A549 (cell line): ENCODE measurements at regions not wholly inside any gene's neighbourhood (a gene's known extent, or its start where the extent isn't known, plus 50 kb on each side); places are given as distances from the start of the nearest gene placed in this dataset.

Source experiments
- ATAC-seq, 2 experiments: fragments of 200-7000 bp in 1 of 2; fragments of >200 bp in 1 of 2; cut with Nextera tagmentation in 1 of 2; cut with Tn5 transposase in 1 of 2; 3 replicates each; pipeline versions ENCODE4 v1.8.0 to v1.9.1; 2018 to 2020; ENCODE audit warnings: mild to moderate bottlenecking in 1 of 2, moderate library complexity in 1 of 2
- CTCF ChIA-PET: fragments of 300-600 bp; sonication (Branson Sonifier 250); formaldehyde crosslinking; extraction: SDS; loops from one replicate; lab custom pipeline; 2021; ENCODE audit warnings: antibody characterized with exemption, inconsistent platforms; lab: Yijun Ruan, JAX
- POLR2A ChIA-PET: fragments of 350-600 bp; formaldehyde crosslinking; extraction: SDS; loops from one replicate; lab custom pipeline; 2021; ENCODE audit warnings: antibody characterized with exemption, inconsistent platforms; lab: Yijun Ruan, JAX
- DNase-seq, 2 experiments: peaks; one replicate each; pipeline versions ENCODE4 v3.0.0 to v3.0.0-alpha.2; 2011 to 2016; ENCODE audit warnings: low read depth in 1 of 2, low spot score in 1 of 2
- FAIRE-seq: peaks from 2 replicates; lab custom pipeline; 2011; peaks lifted over from hg19 to GRCh38; lab: Jason Lieb, UNC
- H3K27ac ChIP-seq, 2 experiments: fragments of >200 bp; sonication (Bioruptor Twin); formaldehyde crosslinking; 3 replicates each; pipeline ENCODE4 v1.5.1; 2016 to 2017
- H3K4me1 ChIP-seq: fragments of >200 bp; sonication (Bioruptor Twin); formaldehyde crosslinking; 3 replicates; pipeline ENCODE4 v1.6.1; 2016
- H3K4me2 ChIP-seq: fragments of >200 bp; sonication (Bioruptor Twin); formaldehyde crosslinking; 3 replicates; pipeline ENCODE4 v1.6.1; 2016
- H3K4me3 ChIP-seq: fragments of >200 bp; sonication (Bioruptor Twin); formaldehyde crosslinking; 3 replicates; pipeline ENCODE4 v1.5.1; 2016
- H3K9me3 ChIP-seq: fragments of >200 bp; sonication (Bioruptor Twin); formaldehyde crosslinking; 3 replicates; pipeline ENCODE4 v1.6.1; 2016
- CBX2 ChIP-seq: fragments of 200-600 bp; sonication (generic); IDR thresholded peaks from 2 replicates; pipeline ENCODE4 v1.6.1; 2016; ENCODE audit warnings: low read depth, mild to moderate bottlenecking, borderline replicate concordance
- CBX8 ChIP-seq: fragments of 200-600 bp; sonication (generic); IDR thresholded peaks from 2 replicates; pipeline ENCODE4 v1.6.1; 2016
- CHD4 ChIP-seq: fragments of 200-600 bp; sonication (generic); IDR thresholded peaks from 2 replicates; pipeline ENCODE4 v1.6.1; 2016; ENCODE audit warnings: antibody characterized with exemption, mild to moderate bottlenecking, borderline replicate concordance
- ESRRA ChIP-seq: fragments of 150-350 bp; IDR thresholded peaks from 2 replicates; pipeline ENCODE4 v1.6.1; 2014; ENCODE audit warnings: mild to moderate bottlenecking, low read length, borderline replicate concordance
- FOSB ChIP-seq: fragments of 250-450 bp; sonication (Bioruptor Pico); IDR thresholded peaks from 2 replicates; pipeline ENCODE4 v1.5.0; 2020; ENCODE audit warnings: mild to moderate bottlenecking, moderate library complexity
- FOSL2 ChIP-seq, 2 experiments: fragments of 450-650 bp in 1 of 2; fragments of >200 bp in 1 of 2; sonication (Bioruptor Twin) in 1 of 2; formaldehyde crosslinking; IDR thresholded peaks; 2 replicates each; pipeline versions ENCODE4 v1.5.0 to v1.6.1; 2016 to 2020; ENCODE audit warnings: mild to moderate bottlenecking in 1 of 2, moderate library complexity in 1 of 2
- FOXS1 ChIP-seq: fragments of 250-450 bp; sonication (Bioruptor Pico); IDR thresholded peaks from 2 replicates; pipeline ENCODE4 v1.5.0; 2020; ENCODE audit warnings: mild to moderate bottlenecking, moderate library complexity
- HEYL ChIP-seq: fragments of 250-450 bp; sonication (Bioruptor Pico); IDR thresholded peaks from 2 replicates; pipeline ENCODE4 v1.8.0; 2021; ENCODE audit warnings: mild to moderate bottlenecking, moderate library complexity
- JUN ChIP-seq, 2 experiments: fragments of >200 bp; sonication (Bioruptor Twin); formaldehyde crosslinking; IDR thresholded peaks; 2 replicates in 1 of 2; 3 replicates in 1 of 2; pipeline ENCODE4 v1.6.1; 2016 to 2017
- MAFK ChIP-seq: fragments of 450-650 bp; IDR thresholded peaks from 2 replicates; pipeline ENCODE4 v1.6.1; 2014; ENCODE audit not compliant: partially characterized antibody
- POLR2A ChIP-seq: IDR thresholded peaks from 2 replicates; pipeline ENCODE4 v1.6.1; 2012; ENCODE audit warnings: mild to moderate bottlenecking, low read length
- SMC3 ChIP-seq: fragments of >200 bp; sonication (Bioruptor Twin); formaldehyde crosslinking; IDR thresholded peaks from 3 replicates; pipeline ENCODE4 v1.6.1; 2018; ENCODE audit warnings: inconsistent platforms
- WGBS: methylation state at CpG from one replicate; pipeline ENCODE4 v1.1.6; 2017; ENCODE audit errors: missing lambda C conversion rate; 5-methylcytosine and 5-hydroxymethylcytosine counted together
- TF ChIP-seq, protein P1 (sequence below): IDR thresholded peaks from 2 replicates; pipeline ENCODE4 v1.6.1; 2012
- TF ChIP-seq, protein P2 (sequence below): fragments of 250-450 bp; sonication (Bioruptor Pico); IDR thresholded peaks from 2 replicates; pipeline ENCODE4 v1.5.0; 2021; ENCODE audit warnings: mild to moderate bottlenecking, moderate library complexity, borderline replicate concordance
- TF ChIP-seq, protein P3 (sequence below): fragments of >200 bp; sonication (Bioruptor Twin); formaldehyde crosslinking; IDR thresholded peaks from 3 replicates; pipeline ENCODE4 v1.6.1; 2016
- TF ChIP-seq, protein P4 (sequence below): IDR thresholded peaks from 2 replicates; pipeline ENCODE4 v1.6.1; 2012; ENCODE audit warnings: low read depth, borderline replicate concordance
- TF ChIP-seq, protein P5 (sequence below): IDR thresholded peaks from 2 replicates; pipeline ENCODE4 v1.6.1; 2012
- TF ChIP-seq, protein P6 (sequence below): fragments of >200 bp; sonication (Bioruptor Twin); formaldehyde crosslinking; IDR thresholded peaks from 2 replicates; pipeline ENCODE4 v1.6.1; 2016

DNA sequence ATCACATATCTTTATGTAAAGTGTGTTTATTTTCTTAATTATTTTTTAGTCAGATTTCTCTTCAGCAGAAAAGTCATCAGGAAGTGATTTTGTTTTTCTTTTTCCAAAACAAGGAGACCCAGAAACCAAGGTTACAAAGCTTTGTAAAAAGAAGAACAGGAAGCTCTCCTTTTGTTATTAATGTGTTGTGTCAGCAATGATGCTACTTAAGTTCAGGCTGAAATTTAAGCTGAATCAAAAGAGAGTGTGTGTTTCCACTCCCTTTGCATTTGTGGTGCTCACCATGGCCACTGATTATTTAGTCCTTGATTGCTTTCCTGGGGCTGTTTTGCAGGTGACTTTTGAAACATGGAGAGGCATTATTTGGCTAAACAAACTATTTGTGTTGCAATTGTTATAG lies 155.3 kb upstream of the ATP2B1 start:
- CTCF ChIA-PET, result interaction anchor here (0.6 kb wide), 1 partner anchor 1100 kb away, joined by 3 read pairs; no protein-coding TSS in a partner anchor
- POLR2A ChIA-PET, result no interaction called here
- no peak overlapping the region for H3K4me3 ChIP-seq
- H3K4me2 ChIP-seq, result no peak overlapping the region
- no peak for FAIRE-seq
- TF ChIP-seq MAFK (peak; percentile 70), FOSB (CRISPR knock-in tag) (no peak)
- no peak for DNase-seq
- H3K4me1 ChIP-seq, result no peaks in the 10 kb centered on the region
- no peak for ATAC-seq
- no peaks in the 10 kb centered on the region for H3K9me3 ChIP-seq
- no peak overlapping the region for H3K27ac ChIP-seq

DNA sequence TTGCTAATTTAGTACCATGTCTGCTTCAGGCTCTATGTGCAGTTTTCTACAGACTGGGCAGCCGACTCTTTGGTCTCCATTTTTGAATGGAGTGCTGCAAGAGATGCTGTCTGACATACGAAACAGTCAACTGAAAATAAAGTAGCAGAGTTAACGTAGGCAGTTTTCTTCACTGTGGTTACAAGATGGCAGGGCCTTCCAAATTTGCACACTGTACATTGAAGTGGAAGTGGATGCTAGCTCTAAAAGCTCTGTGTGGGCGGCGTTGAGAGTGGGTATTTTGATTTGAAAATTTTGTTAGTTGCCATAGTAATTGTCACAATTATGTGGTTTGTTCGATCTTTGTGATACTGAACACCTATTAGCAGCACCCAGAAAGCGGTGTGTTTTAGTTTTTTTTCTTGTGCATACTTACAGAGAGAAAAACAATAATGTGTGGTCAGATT lies 154.9 kb upstream of the ATP2B1 start:
- TF ChIP-seq, protein P1, sequence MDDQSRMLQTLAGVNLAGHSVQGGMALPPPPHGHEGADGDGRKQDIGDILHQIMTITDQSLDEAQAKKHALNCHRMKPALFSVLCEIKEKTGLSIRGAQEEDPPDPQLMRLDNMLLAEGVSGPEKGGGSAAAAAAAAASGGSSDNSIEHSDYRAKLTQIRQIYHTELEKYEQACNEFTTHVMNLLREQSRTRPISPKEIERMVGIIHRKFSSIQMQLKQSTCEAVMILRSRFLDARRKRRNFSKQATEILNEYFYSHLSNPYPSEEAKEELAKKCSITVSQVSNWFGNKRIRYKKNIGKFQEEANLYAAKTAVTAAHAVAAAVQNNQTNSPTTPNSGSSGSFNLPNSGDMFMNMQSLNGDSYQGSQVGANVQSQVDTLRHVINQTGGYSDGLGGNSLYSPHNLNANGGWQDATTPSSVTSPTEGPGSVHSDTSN, result no peak
- TF ChIP-seq SMC3 (no peak), ESRRA (no peak), CHD4 (no peak), CBX2 (no peak), FOXS1 (CRISPR knock-in tag) (no peak), HEYL (CRISPR knock-in tag) (no peak), CBX8 (no peak), JUN (IDR thresholded peaks at IDR 0.05) (no peak), FOSL2 (IDR thresholded peaks at IDR 0.05) (no peak), FOSL2 (CRISPR knock-in tag; IDR thresholded peaks at IDR 0.05) (no peak), POLR2A (no peak)
- TF ChIP-seq, protein P2, sequence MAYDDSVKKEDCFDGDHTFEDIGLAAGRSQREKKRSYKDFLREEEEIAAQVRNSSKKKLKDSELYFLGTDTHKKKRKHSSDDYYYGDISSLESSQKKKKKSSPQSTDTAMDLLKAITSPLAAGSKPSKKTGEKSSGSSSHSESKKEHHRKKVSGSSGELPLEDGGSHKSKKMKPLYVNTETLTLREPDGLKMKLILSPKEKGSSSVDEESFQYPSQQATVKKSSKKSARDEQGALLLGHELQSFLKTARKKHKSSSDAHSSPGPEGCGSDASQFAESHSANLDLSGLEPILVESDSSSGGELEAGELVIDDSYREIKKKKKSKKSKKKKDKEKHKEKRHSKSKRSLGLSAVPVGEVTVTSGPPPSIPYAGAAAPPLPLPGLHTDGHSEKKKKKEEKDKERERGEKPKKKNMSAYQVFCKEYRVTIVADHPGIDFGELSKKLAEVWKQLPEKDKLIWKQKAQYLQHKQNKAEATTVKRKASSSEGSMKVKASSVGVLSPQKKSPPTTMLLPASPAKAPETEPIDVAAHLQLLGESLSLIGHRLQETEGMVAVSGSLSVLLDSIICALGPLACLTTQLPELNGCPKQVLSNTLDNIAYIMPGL (CRISPR knock-in tag), result no peak
- TF ChIP-seq, protein P3, sequence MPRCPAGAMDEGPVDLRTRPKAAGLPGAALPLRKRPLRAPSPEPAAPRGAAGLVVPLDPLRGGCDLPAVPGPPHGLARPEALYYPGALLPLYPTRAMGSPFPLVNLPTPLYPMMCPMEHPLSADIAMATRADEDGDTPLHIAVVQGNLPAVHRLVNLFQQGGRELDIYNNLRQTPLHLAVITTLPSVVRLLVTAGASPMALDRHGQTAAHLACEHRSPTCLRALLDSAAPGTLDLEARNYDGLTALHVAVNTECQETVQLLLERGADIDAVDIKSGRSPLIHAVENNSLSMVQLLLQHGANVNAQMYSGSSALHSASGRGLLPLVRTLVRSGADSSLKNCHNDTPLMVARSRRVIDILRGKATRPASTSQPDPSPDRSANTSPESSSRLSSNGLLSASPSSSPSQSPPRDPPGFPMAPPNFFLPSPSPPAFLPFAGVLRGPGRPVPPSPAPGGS, result no peak
- TF ChIP-seq, protein P4, sequence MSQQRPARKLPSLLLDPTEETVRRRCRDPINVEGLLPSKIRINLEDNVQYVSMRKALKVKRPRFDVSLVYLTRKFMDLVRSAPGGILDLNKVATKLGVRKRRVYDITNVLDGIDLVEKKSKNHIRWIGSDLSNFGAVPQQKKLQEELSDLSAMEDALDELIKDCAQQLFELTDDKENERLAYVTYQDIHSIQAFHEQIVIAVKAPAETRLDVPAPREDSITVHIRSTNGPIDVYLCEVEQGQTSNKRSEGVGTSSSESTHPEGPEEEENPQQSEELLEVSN, result no peak
- TF ChIP-seq, protein P5, sequence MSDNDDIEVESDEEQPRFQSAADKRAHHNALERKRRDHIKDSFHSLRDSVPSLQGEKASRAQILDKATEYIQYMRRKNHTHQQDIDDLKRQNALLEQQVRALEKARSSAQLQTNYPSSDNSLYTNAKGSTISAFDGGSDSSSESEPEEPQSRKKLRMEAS, result no peak
- TF ChIP-seq, protein P6, sequence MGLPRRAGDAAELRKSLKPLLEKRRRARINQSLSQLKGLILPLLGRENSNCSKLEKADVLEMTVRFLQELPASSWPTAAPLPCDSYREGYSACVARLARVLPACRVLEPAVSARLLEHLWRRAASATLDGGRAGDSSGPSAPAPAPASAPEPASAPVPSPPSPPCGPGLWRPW, result no peak
- ChIA-PET POLR2A (no interaction called here), CTCF (no interaction called here)
- H3K4me2 ChIP-seq, result no peak overlapping the region
- ATAC-seq (no peak), DNase-seq (no peak), FAIRE-seq (no peak)
- H3K9me3 ChIP-seq, result no peaks in the 10 kb centered on the region
- 91% methylated on average over 7 of the region's 7 CpGs for WGBS
- H3K4me3 ChIP-seq, result no peak overlapping the region
- H3K4me1 ChIP-seq, result no peaks in the 10 kb centered on the region
- H3K27ac ChIP-seq, result no peak overlapping the region
